Muscle layer of colon (tissue), 2 donors: ENCODE measurements at regions not wholly inside any gene's neighbourhood (a gene's known extent, or its start where the extent isn't known, plus 50 kb on each side); places are given as distances from the start of the nearest gene placed in this dataset.
"Not testable (repeated sequence)": the region's sequence is repeated elsewhere in the genome, so short reads cannot be mapped to it uniquely, and the experiment has no call there.

Source experiments
- H3K27ac ChIP-seq: one replicate; pipeline ENCODE4 v1.7.0; 2013; ENCODE audit warnings: low read depth, mild to moderate bottlenecking, low read length, moderate library complexity
- H3K27me3 ChIP-seq, 2 donors: one replicate each; pipeline ENCODE4 v1.7.0; 2013; ENCODE audit warnings: low read length in 2 of 2, mild to moderate bottlenecking in 2 of 2; ENCODE audit not compliant: insufficient read depth in 2 of 2, control insufficient read depth in 1 of 2
- H3K36me3 ChIP-seq: one replicate; pipeline ENCODE4 v1.7.0; 2013; ENCODE audit warnings: mild to moderate bottlenecking, low read length; ENCODE audit not compliant: insufficient read depth
- H3K4me1 ChIP-seq: one replicate; pipeline ENCODE4 v1.7.0; 2013; ENCODE audit warnings: mild to moderate bottlenecking, low read length; ENCODE audit not compliant: insufficient read depth
- H3K4me3 ChIP-seq, 2 donors: one replicate each; pipeline ENCODE4 v1.7.0; 2013; ENCODE audit warnings: low read length in 2 of 2, low read depth in 1 of 2, mild to moderate bottlenecking in 1 of 2, moderate library complexity in 1 of 2
- H3K9ac ChIP-seq: one replicate; pipeline ENCODE4 v1.7.0; 2013; ENCODE audit warnings: low read length
- H3K9me3 ChIP-seq: one replicate; pipeline ENCODE4 v1.7.0; 2013; ENCODE audit warnings: mild to moderate bottlenecking, low read length
- donor health status: abdominal sarcoma.
- donor health status: Adenocarcinoma of cecum.

GRCh38 chr4:107388736-107389274, 331.2 kb downstream of the PAPSS1 start:
- Histone ChIP-seq H3K36me3 (no peaks in the 10 kb centered on the region), H3K27ac (no peak overlapping the region), H3K9me3 (peaks cover 6% of the 10 kb centered on the region), H3K9ac (no peak overlapping the region), H3K27me3 (no peaks in the 10 kb centered on the region), H3K4me3 (no peak overlapping the region), H3K4me1 (peaks cover 13% of the 10 kb centered on the region)

- no peak overlapping the region for H3K9ac ChIP-seq
- H3K27me3 ChIP-seq: no peaks in the 10 kb centered on the region
- H3K4me1 ChIP-seq: peaks cover 4% of the 10 kb centered on the region
- peaks cover 2% of the 10 kb centered on the region for H3K9me3 ChIP-seq
- no peaks in the 10 kb centered on the region for H3K36me3 ChIP-seq
- H3K27ac ChIP-seq: no peak overlapping the region
- H3K4me3 ChIP-seq: no peak overlapping the region
Measured at GRCh38 chr4:107380836-107381438, 339.1 kb downstream of the PAPSS1 start.

GRCh38 chr4:107380190-107380589, 339.8 kb downstream of the PAPSS1 start:
- H3K4me3 ChIP-seq: no peak overlapping the region
- H3K27me3 ChIP-seq: no peaks in the 10 kb centered on the region
- H3K9ac ChIP-seq: no peak overlapping the region
- no peaks in the 10 kb centered on the region for H3K36me3 ChIP-seq
- H3K9me3 ChIP-seq: no peaks in the 10 kb centered on the region
- no peak overlapping the region for H3K27ac ChIP-seq
- peaks cover 4% of the 10 kb centered on the region for H3K4me1 ChIP-seq

GRCh38 chr4:107379054-107379869, 340.8 kb downstream of the PAPSS1 start:
- Histone ChIP-seq H3K36me3 (no peaks in the 10 kb centered on the region), H3K9ac (no peak overlapping the region), H3K27ac (no peak overlapping the region), H3K4me1 (peaks cover 4% of the 10 kb centered on the region), H3K27me3 (no peaks in the 10 kb centered on the region), H3K9me3 (no peaks in the 10 kb centered on the region), H3K4me3 (no peak overlapping the region)

- no peaks in the 10 kb centered on the region for H3K36me3 ChIP-seq
- no peak overlapping the region for H3K9ac ChIP-seq
- H3K4me3 ChIP-seq: no peak overlapping the region
- H3K27me3 ChIP-seq: no peaks in the 10 kb centered on the region
- peaks cover 4% of the 10 kb centered on the region for H3K4me1 ChIP-seq
- H3K9me3 ChIP-seq: no peaks in the 10 kb centered on the region
- H3K27ac ChIP-seq: no peak overlapping the region
Measured at GRCh38 chr4:107376293-107376692, 340.2 kb upstream of the DKK2 start.

GRCh38 chr4:107366900-107367299, 330.8 kb upstream of the DKK2 start:
- Histone ChIP-seq H3K36me3 (no peaks in the 10 kb centered on the region), H3K27ac (no peak overlapping the region), H3K9ac (no peak overlapping the region), H3K9me3 (no peaks in the 10 kb centered on the region), H3K4me1 (no peaks in the 10 kb centered on the region), H3K4me3 (no peak overlapping the region), H3K27me3 (no peaks in the 10 kb centered on the region)

- H3K4me1 ChIP-seq: no peaks in the 10 kb centered on the region
- no peaks in the 10 kb centered on the region for H3K9me3 ChIP-seq
- no peaks in the 10 kb centered on the region for H3K27me3 ChIP-seq
- no peaks in the 10 kb centered on the region for H3K36me3 ChIP-seq
- H3K4me3 ChIP-seq: no peak overlapping the region
- no peak overlapping the region for H3K9ac ChIP-seq
- no peak overlapping the region for H3K27ac ChIP-seq
Measured at GRCh38 chr4:107366016-107366735, 330.1 kb upstream of the DKK2 start.

- no peaks in the 10 kb centered on the region for H3K27me3 ChIP-seq
- no peak overlapping the region for H3K27ac ChIP-seq
- H3K4me1 ChIP-seq: no peaks in the 10 kb centered on the region
- no peaks in the 10 kb centered on the region for H3K36me3 ChIP-seq
- no peak overlapping the region for H3K4me3 ChIP-seq
- no peaks in the 10 kb centered on the region for H3K9me3 ChIP-seq
- no peak overlapping the region for H3K9ac ChIP-seq
Measured at GRCh38 chr4:107363125-107363524, 327.0 kb upstream of the DKK2 start.

GRCh38 chr4:107359208-107359607, 323.1 kb upstream of the DKK2 start:
- Histone ChIP-seq H3K36me3 (no peaks in the 10 kb centered on the region), H3K9ac (no peak overlapping the region), H3K9me3 (no peaks in the 10 kb centered on the region), H3K4me3 (no peak overlapping the region), H3K27ac (no peak overlapping the region), H3K27me3 (no peaks in the 10 kb centered on the region), H3K4me1 (no peaks in the 10 kb centered on the region)

- not testable (repeated sequence) for H3K36me3 ChIP-seq, H3K9me3 ChIP-seq, H3K4me3 ChIP-seq, H3K9ac ChIP-seq, H3K4me1 ChIP-seq, H3K27me3 ChIP-seq, H3K27ac ChIP-seq
Measured at GRCh38 chr4:107354304-107354703, 318.2 kb upstream of the DKK2 start.

- peaks cover 3% of the 10 kb centered on the region for H3K4me1 ChIP-seq
- no peaks in the 10 kb centered on the region for H3K36me3 ChIP-seq
- no peak overlapping the region for H3K27ac ChIP-seq
- H3K9me3 ChIP-seq: no peaks in the 10 kb centered on the region
- no peak overlapping the region for H3K9ac ChIP-seq
- H3K27me3 ChIP-seq: no peaks in the 10 kb centered on the region
- no peak overlapping the region for H3K4me3 ChIP-seq
Measured at GRCh38 chr4:107351196-107351595, 315.1 kb upstream of the DKK2 start.
